ENCODE measurements at regions not wholly inside any gene's neighbourhood (a gene's known extent, or its start where the extent isn't known, plus 50 kb on each side); places are given as distances from the start of the nearest gene placed in this dataset.

GRCh38 chr9:625613-626012, 215.9 kb upstream of the DMRT1 start:
- no peak for TF ChIP-seq EP300 (IDR thresholded peaks at IDR 0.05; ENCODE audit: borderline replicate concordance)
- no peak for TF ChIP-seq USF1 (IDR thresholded peaks at IDR 0.05)
- no peak for TF ChIP-seq ZBTB7A (IDR thresholded peaks at IDR 0.05; ENCODE audit: low read depth)
- no peak for TF ChIP-seq NFIC (IDR thresholded peaks at IDR 0.05)
- no peak for TF ChIP-seq EGR1 (IDR thresholded peaks at IDR 0.05)
- no peak for TF ChIP-seq TAF1 (IDR thresholded peaks at IDR 0.05; ENCODE audit: low read depth)
- TF ChIP-seq TCF12 (IDR thresholded peaks at IDR 0.05; ENCODE audit: low read depth) = no peak
- no peak for TF ChIP-seq FOXM1 (IDR thresholded peaks at IDR 0.05; ENCODE audit: borderline replicate concordance, low read depth)

GRCh38 chr9:626596-626995, 214.9 kb upstream of the DMRT1 start:
- TF ChIP-seq TEAD4 (IDR thresholded peaks at IDR 0.05) (no peak), USF1 (IDR thresholded peaks at IDR 0.05) (no peak), EP300 (IDR thresholded peaks at IDR 0.05; ENCODE audit: borderline replicate concordance) (no peak), NFIC (IDR thresholded peaks at IDR 0.05) (no peak), FOXM1 (IDR thresholded peaks at IDR 0.05; ENCODE audit: borderline replicate concordance, low read depth) (no peak), YY1 (IDR thresholded peaks at IDR 0.05; ENCODE audit: low read depth) (no peak), MAX (IDR thresholded peaks at IDR 0.05) (no peak), EGR1 (IDR thresholded peaks at IDR 0.05) (no peak), REST (IDR thresholded peaks at IDR 0.05; ENCODE audit: low read depth) (no peak), TCF12 (IDR thresholded peaks at IDR 0.05; ENCODE audit: low read depth) (no peak), RAD21 (IDR thresholded peaks at IDR 0.05; ENCODE audit: low read depth) (no peak), CREB1 (IDR thresholded peaks at IDR 0.05; ENCODE audit: low read depth) (no peak), ZBTB7A (IDR thresholded peaks at IDR 0.05; ENCODE audit: low read depth) (no peak), TAF1 (IDR thresholded peaks at IDR 0.05; ENCODE audit: low read depth) (no peak), CEBPB (IDR thresholded peaks at IDR 0.05) (no peak)

GRCh38 chr9:627336-627970, 214.0 kb upstream of the DMRT1 start:
- no peak for TF ChIP-seq EP300 (IDR thresholded peaks at IDR 0.05; ENCODE audit: borderline replicate concordance)

- TF ChIP-seq FOXM1 (IDR thresholded peaks at IDR 0.05; ENCODE audit: borderline replicate concordance, low read depth) (no peak), TAF1 (IDR thresholded peaks at IDR 0.05; ENCODE audit: low read depth) (no peak), TCF12 (IDR thresholded peaks at IDR 0.05; ENCODE audit: low read depth) (no peak), EP300 (IDR thresholded peaks at IDR 0.05; ENCODE audit: borderline replicate concordance) (no peak)
Observed at GRCh38 chr9:629146-629545, 212.4 kb upstream of the DMRT1 start.

GRCh38 chr9:630817-631216, 210.7 kb upstream of the DMRT1 start:
- TF ChIP-seq RAD21 (IDR thresholded peaks at IDR 0.05; ENCODE audit: low read depth) = no peak
- no peak for TF ChIP-seq EP300 (IDR thresholded peaks at IDR 0.05; ENCODE audit: borderline replicate concordance)
- no peak for TF ChIP-seq CREB1 (IDR thresholded peaks at IDR 0.05; ENCODE audit: low read depth)
- TF ChIP-seq MAX (IDR thresholded peaks at IDR 0.05) = no peak
- TF ChIP-seq NFIC (IDR thresholded peaks at IDR 0.05) = no peak
- TF ChIP-seq EGR1 (IDR thresholded peaks at IDR 0.05) = no peak
- TF ChIP-seq CEBPB (IDR thresholded peaks at IDR 0.05) = no peak
- no peak for TF ChIP-seq TEAD4 (IDR thresholded peaks at IDR 0.05)
- no peak for TF ChIP-seq YY1 (IDR thresholded peaks at IDR 0.05; ENCODE audit: low read depth)
- no peak for TF ChIP-seq TCF12 (IDR thresholded peaks at IDR 0.05; ENCODE audit: low read depth)
- TF ChIP-seq TAF1 (IDR thresholded peaks at IDR 0.05; ENCODE audit: low read depth) = no peak
- no peak for TF ChIP-seq USF1 (IDR thresholded peaks at IDR 0.05)
- no peak for TF ChIP-seq REST (IDR thresholded peaks at IDR 0.05; ENCODE audit: low read depth)
- TF ChIP-seq ZBTB7A (IDR thresholded peaks at IDR 0.05; ENCODE audit: low read depth) = no peak
- no peak for TF ChIP-seq FOXM1 (IDR thresholded peaks at IDR 0.05; ENCODE audit: borderline replicate concordance, low read depth)

- no peak for TF ChIP-seq EP300 (IDR thresholded peaks at IDR 0.05; ENCODE audit: borderline replicate concordance)
- TF ChIP-seq REST (IDR thresholded peaks at IDR 0.05; ENCODE audit: low read depth) = no peak
- no peak for TF ChIP-seq CREB1 (IDR thresholded peaks at IDR 0.05; ENCODE audit: low read depth)
- TF ChIP-seq TAF1 (IDR thresholded peaks at IDR 0.05; ENCODE audit: low read depth) = no peak
- TF ChIP-seq TCF12 (IDR thresholded peaks at IDR 0.05; ENCODE audit: low read depth) = no peak
- no peak for TF ChIP-seq EGR1 (IDR thresholded peaks at IDR 0.05)
- TF ChIP-seq MAX (IDR thresholded peaks at IDR 0.05) = no peak
- no peak for TF ChIP-seq YY1 (IDR thresholded peaks at IDR 0.05; ENCODE audit: low read depth)
Observed at GRCh38 chr9:631596-631995, 209.9 kb upstream of the DMRT1 start.
